Uterus (tissue), 2 donors: ENCODE measurements at regions not wholly inside any gene's neighbourhood (a gene's known extent, or its start where the extent isn't known, plus 50 kb on each side); places are given as distances from the start of the nearest gene placed in this dataset.

Experiments used
- CTCF ChIP-seq, 4 experiments: fragments of 200-600 bp in 2 of 4; fragments of 450-650 bp in 2 of 4; sonication (generic) in 2 of 4; IDR thresholded peaks; one replicate each; pipeline ENCODE4 v1.5.1; 2016 to 2019; ENCODE audit warnings: antibody characterized with exemption in 4 of 4, mild to moderate bottlenecking in 2 of 4, moderate library complexity in 1 of 4
- POLR2A ChIP-seq, 2 donors: fragments of 450-650 bp; IDR thresholded peaks; one replicate each; pipeline ENCODE4 v1.6.1; 2016; ENCODE audit warnings: antibody characterized with exemption in 2 of 2, mild to moderate bottlenecking in 1 of 2, moderate library complexity in 1 of 2

DNA sequence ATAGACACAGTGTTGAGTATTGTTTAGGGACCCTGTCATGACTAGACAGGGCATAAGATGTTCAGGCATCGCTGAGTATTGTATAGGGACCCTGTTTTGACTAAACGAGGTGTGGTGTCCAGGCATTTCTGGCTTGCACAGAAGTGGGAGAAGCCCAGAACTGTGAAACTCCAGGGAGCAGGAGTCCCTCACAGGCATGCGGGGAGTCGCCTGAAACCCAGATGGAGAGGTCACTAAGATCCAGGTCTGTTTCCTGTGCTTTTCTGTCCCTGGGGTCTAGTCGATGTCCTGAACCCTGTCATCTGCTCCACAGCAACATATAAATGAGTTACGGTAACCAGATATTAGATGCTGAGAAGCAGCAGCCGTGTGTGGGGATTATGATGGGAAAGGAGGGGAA, 469.0 kb upstream of the SALL3 start:
- TF ChIP-seq POLR2A (IDR thresholded peaks at IDR 0.05): no peak
- no peak for TF ChIP-seq CTCF (IDR thresholded peaks at IDR 0.05)
